ENCODE measurements at regions not wholly inside any gene's neighbourhood (a gene's known extent, or its start where the extent isn't known, plus 50 kb on each side); places are given as distances from the start of the nearest gene placed in this dataset.
A peak's percentile ranks its signal among the peaks of the same experiment; 100 is the strongest.

- H3K4me3 Mint-ChIP-seq = no peak overlapping the region
- peaks cover 4% of the 10 kb centered on the region for H3K27me3 Mint-ChIP-seq (ENCODE audit: low read depth)
- ATAC-seq = peak in 1 of 2 donors; percentile 14
- no peaks in the 10 kb centered on the region for H3K36me3 Mint-ChIP-seq (ENCODE audit: insufficient read depth)
- no peak for DNase-seq
- no peaks in the 10 kb centered on the region for H3K9me3 Mint-ChIP-seq
- no peaks in the 10 kb centered on the region for H3K4me1 Mint-ChIP-seq (ENCODE audit: low read depth)
Observed at GRCh38 chr11:19573666-19574065, 139.0 kb upstream of the NAV2 start.

GRCh38 chr11:19571906-19572305 is 140.7 kb upstream of the NAV2 start:
- no peaks in the 10 kb centered on the region for H3K9me3 Mint-ChIP-seq
- peaks cover 6% of the 10 kb centered on the region for H3K27me3 Mint-ChIP-seq (ENCODE audit: low read depth)

GRCh38 chr11:19570889-19571288 is 141.7 kb upstream of the NAV2 start:
- Mint-ChIP-seq H3K9me3 (no peaks in the 10 kb centered on the region), H3K27me3 (ENCODE audit: low read depth) (peaks cover 6% of the 10 kb centered on the region), H3K4me1 (ENCODE audit: low read depth) (no peaks in the 10 kb centered on the region), H3K4me3 (no peak overlapping the region), H3K36me3 (ENCODE audit: insufficient read depth) (no peaks in the 10 kb centered on the region)
- DNase-seq (no peak), ATAC-seq (no peak)

More at GRCh38 chr11:19571906-19572305, 140.7 kb upstream of the NAV2 start:
- DNase-seq (no peak), ATAC-seq (no peak)
- H3K4me3 Mint-ChIP-seq = no peak overlapping the region
- H3K4me1 Mint-ChIP-seq (ENCODE audit: low read depth) = no peaks in the 10 kb centered on the region
- H3K36me3 Mint-ChIP-seq (ENCODE audit: insufficient read depth) = no peaks in the 10 kb centered on the region

GRCh38 chr11:19567996-19568395 is 144.6 kb upstream of the NAV2 start:
- DNase-seq (no peak), ATAC-seq (no peak)
- H3K4me1 Mint-ChIP-seq (ENCODE audit: low read depth) = no peaks in the 10 kb centered on the region
- peaks cover 5% of the 10 kb centered on the region for H3K27me3 Mint-ChIP-seq (ENCODE audit: low read depth)
- no peaks in the 10 kb centered on the region for H3K36me3 Mint-ChIP-seq (ENCODE audit: insufficient read depth)
- H3K4me3 Mint-ChIP-seq = no peak overlapping the region
- no peaks in the 10 kb centered on the region for H3K9me3 Mint-ChIP-seq

- no peak overlapping the region for H3K4me3 Mint-ChIP-seq
- H3K27me3 Mint-ChIP-seq (ENCODE audit: low read depth) = peaks cover 5% of the 10 kb centered on the region
- no peaks in the 10 kb centered on the region for H3K9me3 Mint-ChIP-seq
- H3K4me1 Mint-ChIP-seq (ENCODE audit: low read depth) = no peaks in the 10 kb centered on the region
- DNase-seq (no peak), ATAC-seq (no peak)
- H3K36me3 Mint-ChIP-seq (ENCODE audit: insufficient read depth) = no peaks in the 10 kb centered on the region
Observed at GRCh38 chr11:19566583-19567379, 145.9 kb upstream of the NAV2 start.

DNA sequence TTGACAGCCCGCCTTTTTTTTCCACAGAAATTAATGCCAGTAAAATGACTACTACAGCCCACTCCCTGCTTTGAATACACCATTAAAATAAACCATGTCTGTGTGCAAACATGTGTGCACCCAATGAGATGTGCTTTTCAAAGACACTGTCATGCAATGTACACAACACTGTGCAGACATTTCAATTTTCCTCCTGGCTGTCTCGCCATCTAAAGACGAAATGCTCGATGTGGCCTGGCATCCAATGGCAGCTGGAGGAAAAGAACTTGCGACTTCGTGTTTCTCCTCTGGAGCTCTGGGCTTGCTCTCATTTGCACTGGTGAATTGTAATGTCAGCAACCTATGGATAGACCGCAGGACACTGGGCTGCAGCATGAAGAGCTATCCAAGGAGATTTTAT is 147.0 kb upstream of the NAV2 start:
- ATAC-seq (no peak), DNase-seq (no peak)
- no peaks in the 10 kb centered on the region for H3K36me3 Mint-ChIP-seq (ENCODE audit: insufficient read depth)
- no peak overlapping the region for H3K4me3 Mint-ChIP-seq
- no peaks in the 10 kb centered on the region for H3K4me1 Mint-ChIP-seq (ENCODE audit: low read depth)
- peaks cover 5% of the 10 kb centered on the region for H3K27me3 Mint-ChIP-seq (ENCODE audit: low read depth)
- H3K9me3 Mint-ChIP-seq = no peaks in the 10 kb centered on the region

DNA sequence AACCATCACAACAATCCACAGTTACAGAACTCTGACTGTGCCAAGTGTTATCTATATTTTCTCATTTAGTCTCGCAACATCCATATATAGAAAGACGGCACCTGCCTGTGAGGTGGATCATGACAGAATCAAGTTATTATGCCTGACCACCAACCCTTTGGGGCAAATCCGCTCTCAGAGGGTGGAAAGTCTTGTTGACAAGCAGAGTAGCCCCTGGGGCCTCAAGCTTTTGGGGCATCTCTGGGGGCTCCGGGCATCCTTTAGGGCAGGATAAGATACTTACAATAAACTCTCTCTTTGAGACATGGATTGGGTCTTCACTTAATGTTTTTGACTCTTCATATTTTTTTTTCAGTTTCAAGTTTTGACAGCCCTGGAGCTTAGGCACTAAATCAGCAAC is 150.5 kb upstream of the NAV2 start:
- ATAC-seq (no peak), DNase-seq (no peak)
- Mint-ChIP-seq H3K27me3 (ENCODE audit: low read depth) (peaks cover 9% of the 10 kb centered on the region), H3K4me1 (ENCODE audit: low read depth) (peaks cover 2% of the 10 kb centered on the region), H3K9me3 (no peaks in the 10 kb centered on the region), H3K36me3 (ENCODE audit: insufficient read depth) (no peaks in the 10 kb centered on the region), H3K4me3 (no peak overlapping the region)

DNA sequence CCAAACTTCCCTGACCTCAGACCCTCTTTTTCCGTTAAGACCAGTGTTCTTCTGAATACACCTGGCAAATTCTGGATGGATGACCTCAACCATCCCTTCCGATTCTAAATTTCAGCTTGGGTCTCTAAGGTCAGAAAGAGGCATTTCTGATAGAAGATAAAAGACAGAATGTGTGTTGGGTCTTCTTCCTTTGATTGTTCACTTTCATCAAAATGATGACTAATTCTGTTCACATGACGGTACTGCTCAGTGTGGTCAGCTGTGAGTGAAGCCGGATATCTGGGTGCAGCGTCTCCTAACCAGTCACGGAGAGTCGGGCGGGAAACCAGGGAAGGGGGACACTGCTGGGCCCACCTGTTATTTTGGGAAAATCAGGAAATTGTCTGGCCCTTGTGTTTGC is 151.6 kb upstream of the NAV2 start:
- no peaks in the 10 kb centered on the region for H3K9me3 Mint-ChIP-seq
- DNase-seq (no peak), ATAC-seq (no peak)
- H3K4me3 Mint-ChIP-seq = no peak overlapping the region
- H3K4me1 Mint-ChIP-seq (ENCODE audit: low read depth) = peaks cover 2% of the 10 kb centered on the region
- H3K36me3 Mint-ChIP-seq (ENCODE audit: insufficient read depth) = no peaks in the 10 kb centered on the region
- peaks cover 10% of the 10 kb centered on the region for H3K27me3 Mint-ChIP-seq (ENCODE audit: low read depth)

DNA sequence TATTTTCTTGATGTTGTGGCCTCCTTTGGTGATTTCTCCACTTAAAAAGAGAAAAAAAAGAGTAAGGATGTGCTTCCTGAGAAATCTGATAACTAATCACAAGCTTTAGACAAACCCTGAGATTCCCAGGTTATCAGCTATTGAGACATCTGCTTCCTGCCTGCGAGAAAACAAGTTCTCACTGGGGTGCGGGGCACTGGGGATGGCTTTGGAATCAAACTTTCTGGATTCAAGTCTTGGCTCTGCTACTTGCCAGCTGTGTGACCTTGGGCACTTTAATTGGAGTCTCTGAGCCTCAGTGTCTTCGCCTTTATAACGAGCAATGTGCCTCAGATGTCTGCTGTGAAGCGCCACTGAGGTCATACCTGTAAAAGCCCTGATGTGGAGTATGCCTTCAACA is 152.5 kb upstream of the NAV2 start:
- Mint-ChIP-seq H3K36me3 (ENCODE audit: insufficient read depth) (no peaks in the 10 kb centered on the region), H3K4me1 (ENCODE audit: low read depth) (peaks cover 2% of the 10 kb centered on the region), H3K9me3 (no peaks in the 10 kb centered on the region), H3K4me3 (no peak overlapping the region), H3K27me3 (ENCODE audit: low read depth) (peaks cover 10% of the 10 kb centered on the region)
- DNase-seq = no peak
- ATAC-seq = no peak

DNA sequence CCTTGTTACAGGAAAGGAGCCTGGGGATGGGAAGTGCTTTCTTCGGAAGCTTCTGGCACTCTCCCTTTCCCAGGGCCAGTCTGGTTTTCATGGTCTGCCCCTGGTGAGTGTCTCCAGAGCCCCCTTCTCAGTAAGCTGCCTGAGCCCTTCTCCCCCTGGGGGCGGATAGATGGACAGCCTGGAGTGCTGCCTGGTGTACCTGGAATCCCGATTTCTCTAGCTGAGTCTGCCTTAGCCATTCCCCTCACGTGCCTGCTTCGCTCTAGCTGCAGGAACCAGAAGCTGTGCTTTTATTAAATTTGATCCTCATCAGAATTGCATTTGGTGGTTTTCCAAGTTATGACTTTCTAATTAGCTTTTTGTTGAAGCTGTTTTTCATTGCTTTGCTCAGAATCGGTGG is 152.9 kb upstream of the NAV2 start:
- H3K4me1 Mint-ChIP-seq (ENCODE audit: low read depth) = peaks cover 2% of the 10 kb centered on the region
- no peak for ATAC-seq
- peaks cover 10% of the 10 kb centered on the region for H3K27me3 Mint-ChIP-seq (ENCODE audit: low read depth)
- H3K36me3 Mint-ChIP-seq (ENCODE audit: insufficient read depth) = no peaks in the 10 kb centered on the region
- no peaks in the 10 kb centered on the region for H3K9me3 Mint-ChIP-seq
- no peak overlapping the region for H3K4me3 Mint-ChIP-seq
- no peak for DNase-seq

DNA sequence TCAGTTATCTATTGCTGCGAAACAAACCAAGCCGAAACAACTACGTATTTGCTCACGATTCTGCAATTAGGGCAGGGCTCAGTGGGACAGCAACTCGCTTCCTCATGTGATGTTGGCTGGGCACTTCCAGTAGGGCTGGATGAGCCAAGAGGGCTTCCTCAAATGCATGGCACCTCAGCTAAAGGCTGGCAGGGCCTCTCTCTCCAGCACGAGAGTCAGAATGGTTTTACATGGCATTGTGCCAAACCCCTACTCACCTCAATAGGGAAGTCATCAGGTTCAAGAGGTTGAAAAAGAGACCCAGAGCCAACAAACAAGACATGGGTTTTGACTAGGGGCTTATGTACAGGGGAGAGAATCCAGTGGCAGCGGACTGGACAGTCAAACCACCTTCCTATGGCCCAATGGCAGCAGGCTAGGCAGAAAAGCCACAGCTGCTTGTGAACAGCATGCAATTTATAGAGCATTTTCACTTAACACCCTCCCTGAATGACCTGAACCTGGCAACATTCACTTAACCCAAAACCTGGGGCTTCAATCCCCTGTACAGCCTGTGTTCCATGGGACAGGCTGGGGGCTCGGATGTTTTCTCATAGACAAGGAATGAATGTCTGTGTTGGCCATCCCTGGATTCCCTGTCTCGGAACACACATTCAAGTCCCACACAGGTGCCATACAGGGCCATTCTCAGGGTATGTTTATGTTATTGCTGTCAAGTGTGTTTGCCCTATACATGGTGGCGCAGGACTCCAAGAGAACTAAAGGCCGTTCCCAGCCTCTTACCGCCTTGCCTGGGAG is 154.2 kb upstream of the NAV2 start:
- Mint-ChIP-seq H3K36me3 (ENCODE audit: insufficient read depth) (no peaks in the 10 kb centered on the region), H3K4me1 (ENCODE audit: low read depth) (peaks cover 2% of the 10 kb centered on the region), H3K27me3 (ENCODE audit: low read depth) (peaks cover 10% of the 10 kb centered on the region), H3K9me3 (no peaks in the 10 kb centered on the region), H3K4me3 (no peak overlapping the region)
- no peak for ATAC-seq
- DNase-seq = no peak

DNA sequence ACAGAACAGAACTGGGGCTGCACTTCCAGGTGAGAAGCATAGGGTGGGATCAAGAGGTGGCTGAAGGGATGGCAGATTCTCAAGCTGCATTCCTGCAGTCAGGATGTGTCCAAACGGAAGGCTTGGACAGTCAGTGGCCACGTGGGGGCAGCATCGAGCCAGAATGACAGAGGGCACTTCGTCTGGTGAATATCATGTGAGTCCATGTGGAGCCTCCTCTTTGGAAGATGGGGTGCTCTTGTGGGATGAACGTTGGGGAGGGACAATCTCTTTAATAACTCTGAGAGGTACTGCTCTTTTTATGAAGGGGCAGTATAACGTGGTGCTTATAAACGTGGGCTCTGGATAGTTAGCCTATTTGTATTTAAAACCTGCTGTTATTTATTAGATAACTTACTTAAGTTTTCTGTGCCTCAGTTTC is 154.9 kb upstream of the NAV2 start:
- no peaks in the 10 kb centered on the region for H3K9me3 Mint-ChIP-seq
- no peak overlapping the region for H3K4me3 Mint-ChIP-seq
- peak in 1 of 2 donors; percentile 62 for ATAC-seq
- peak; percentile 52 for DNase-seq
- H3K36me3 Mint-ChIP-seq (ENCODE audit: insufficient read depth) = no peaks in the 10 kb centered on the region
- peaks cover 10% of the 10 kb centered on the region for H3K27me3 Mint-ChIP-seq (ENCODE audit: low read depth)
- peaks cover 2% of the 10 kb centered on the region for H3K4me1 Mint-ChIP-seq (ENCODE audit: low read depth)

GRCh38 chr11:19557185-19557584 is 155.5 kb upstream of the NAV2 start:
- Mint-ChIP-seq H3K4me3 (no peak overlapping the region), H3K36me3 (ENCODE audit: insufficient read depth) (no peaks in the 10 kb centered on the region), H3K4me1 (ENCODE audit: low read depth) (peaks cover 2% of the 10 kb centered on the region), H3K9me3 (no peaks in the 10 kb centered on the region), H3K27me3 (ENCODE audit: low read depth) (peaks cover 10% of the 10 kb centered on the region)
- DNase-seq (no peak), ATAC-seq (no peak)

DNA sequence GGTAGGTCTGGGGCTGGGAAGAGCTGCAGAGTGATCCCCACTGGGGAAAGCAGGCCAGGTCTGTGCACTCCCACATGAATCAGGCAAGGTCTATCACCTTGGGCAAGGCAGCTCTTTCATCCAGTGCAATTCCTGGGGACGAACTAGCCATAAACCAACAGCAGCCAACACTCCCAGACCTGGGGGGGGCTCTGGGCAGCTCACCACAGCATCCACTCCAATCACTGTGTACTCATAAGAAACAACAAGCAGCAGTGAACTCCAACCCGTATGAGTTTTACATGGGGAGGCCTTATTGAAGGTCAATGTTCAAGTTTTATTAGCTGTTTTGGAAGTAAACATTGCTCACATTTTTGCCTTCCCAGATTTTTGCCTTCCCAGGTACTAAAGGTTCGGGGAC is 157.4 kb upstream of the NAV2 start:
- Mint-ChIP-seq H3K27me3 (ENCODE audit: low read depth) (peaks cover 13% of the 10 kb centered on the region), H3K36me3 (ENCODE audit: insufficient read depth) (no peaks in the 10 kb centered on the region), H3K4me1 (ENCODE audit: low read depth) (peaks cover 2% of the 10 kb centered on the region), H3K4me3 (no peak overlapping the region), H3K9me3 (no peaks in the 10 kb centered on the region)
- DNase-seq = no peak
- no peak for ATAC-seq
